ENCODE measurements at regions not wholly inside any gene's neighbourhood (a gene's known extent, or its start where the extent isn't known, plus 50 kb on each side); places are given as distances from the start of the nearest gene placed in this dataset.

- TF ChIP-seq CBX5 (IDR thresholded peaks at IDR 0.05; ENCODE audit: low read depth, low read length) (no peak), GABPA (IDR thresholded peaks at IDR 0.05; ENCODE audit: borderline replicate concordance, insufficient read depth, low read length) (no peak), YY1 (IDR thresholded peaks at IDR 0.05; ENCODE audit: low read depth, low read length) (no peak), SP2 (IDR thresholded peaks at IDR 0.05; ENCODE audit: low read length) (no peak), TBP (IDR thresholded peaks at IDR 0.05; ENCODE audit: low read depth, low read length) (no peak), CHD1 (IDR thresholded peaks at IDR 0.05; ENCODE audit: low read depth, low read length) (no peak), RNF2 (IDR thresholded peaks at IDR 0.05; ENCODE audit: borderline replicate concordance, low read depth, low read length, missing control alignments, poor library complexity, severe bottlenecking) (no peak), TAF1 (IDR thresholded peaks at IDR 0.05; ENCODE audit: low read depth, low read length) (no peak), PHF8 (conservative IDR thresholded peaks at IDR 0.05; ENCODE audit: low read depth, low read length) (no peak), GTF2F1 (IDR thresholded peaks at IDR 0.05; ENCODE audit: borderline replicate concordance, low read depth, low read length) (no peak), TCF12 (IDR thresholded peaks at IDR 0.05; ENCODE audit: low read depth, low read length) (no peak), RAD21 (IDR thresholded peaks at IDR 0.05 in 1 of 2, conservative IDR thresholded peaks at IDR 0.05 in 1 of 2; ENCODE audit: low read depth in 2 of 2, low read length in 2 of 2) (no peak), KDM5A (IDR thresholded peaks at IDR 0.05; ENCODE audit: low read length) (no peak), CREB1 (IDR thresholded peaks at IDR 0.05) (no peak), KDM4A (IDR thresholded peaks at IDR 0.05; ENCODE audit: low read depth, low read length, severe bottlenecking) (peak; percentile 91), SUZ12 (IDR thresholded peaks at IDR 0.05; ENCODE audit: low read length) (peak; percentile 66), EP300 (IDR thresholded peaks at IDR 0.05; ENCODE audit: borderline replicate concordance in 1 of 2, low read depth in 2 of 2, low read length in 2 of 2) (no peak), KDM1A (IDR thresholded peaks at IDR 0.05; ENCODE audit: borderline replicate concordance, low read length) (no peak), CBX8 (IDR thresholded peaks at IDR 0.05; ENCODE audit: borderline replicate concordance, low read depth, low read length) (no peak), BACH1 (IDR thresholded peaks at IDR 0.05; ENCODE audit: low read length) (no peak), POLR2A (IDR thresholded peaks at IDR 0.05; ENCODE audit: control extremely low read depth in 1 of 2, low read depth in 2 of 2, low read length in 2 of 2) (no peak)
- TF ChIP-seq, protein P1, sequence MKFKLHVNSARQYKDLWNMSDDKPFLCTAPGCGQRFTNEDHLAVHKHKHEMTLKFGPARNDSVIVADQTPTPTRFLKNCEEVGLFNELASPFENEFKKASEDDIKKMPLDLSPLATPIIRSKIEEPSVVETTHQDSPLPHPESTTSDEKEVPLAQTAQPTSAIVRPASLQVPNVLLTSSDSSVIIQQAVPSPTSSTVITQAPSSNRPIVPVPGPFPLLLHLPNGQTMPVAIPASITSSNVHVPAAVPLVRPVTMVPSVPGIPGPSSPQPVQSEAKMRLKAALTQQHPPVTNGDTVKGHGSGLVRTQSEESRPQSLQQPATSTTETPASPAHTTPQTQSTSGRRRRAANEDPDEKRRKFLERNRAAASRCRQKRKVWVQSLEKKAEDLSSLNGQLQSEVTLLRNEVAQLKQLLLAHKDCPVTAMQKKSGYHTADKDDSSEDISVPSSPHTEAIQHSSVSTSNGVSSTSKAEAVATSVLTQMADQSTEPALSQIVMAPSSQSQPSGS (IDR thresholded peaks at IDR 0.05; ENCODE audit: low read length) = no peak
- TF ChIP-seq, protein P2, sequence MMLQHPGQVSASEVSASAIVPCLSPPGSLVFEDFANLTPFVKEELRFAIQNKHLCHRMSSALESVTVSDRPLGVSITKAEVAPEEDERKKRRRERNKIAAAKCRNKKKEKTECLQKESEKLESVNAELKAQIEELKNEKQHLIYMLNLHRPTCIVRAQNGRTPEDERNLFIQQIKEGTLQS (IDR thresholded peaks at IDR 0.05; ENCODE audit: insufficient read depth, low read depth, low read length) = no peak
These were observed 55.6 kb upstream of the PPP2R5C start (continued) for GRCh38 chr14:101705733-101706508.
